ENCODE measurements at regions not wholly inside any gene's neighbourhood (a gene's known extent, or its start where the extent isn't known, plus 50 kb on each side); places are given as distances from the start of the nearest gene placed in this dataset.

DNA sequence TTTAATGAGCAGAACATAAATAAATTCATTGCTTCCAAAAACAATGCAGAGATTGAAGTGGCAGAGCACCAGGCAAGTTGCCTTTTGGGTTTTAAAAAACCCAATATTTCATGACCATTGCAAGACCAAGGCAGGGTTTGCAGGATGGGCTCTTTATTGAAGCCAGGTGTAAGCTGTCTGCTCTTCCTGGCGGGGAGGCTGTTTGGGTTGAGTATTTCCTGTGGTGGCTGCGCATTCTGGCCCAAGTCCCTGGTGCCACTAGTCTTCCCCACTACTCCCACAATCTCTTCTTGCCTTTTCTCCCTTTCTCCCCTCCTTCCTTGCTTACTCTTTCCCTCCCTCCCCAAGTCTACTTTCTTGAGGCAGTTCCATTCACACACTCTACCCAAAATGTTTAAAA lies 116.4 kb downstream of the AKAP11 start:
- H3K27ac ChIP-seq (replicated peaks) = no peak overlapping the region
- TF ChIP-seq GABPA (IDR thresholded peaks at IDR 0.05; ENCODE audit: low read depth) = no peak
- no peak for TF ChIP-seq REST (IDR thresholded peaks at IDR 0.05; ENCODE audit: insufficient replicate concordance, low read depth)
- no peak for TF ChIP-seq SPI1 (IDR thresholded peaks at IDR 0.05; ENCODE audit: borderline replicate concordance, low read depth)
- TF ChIP-seq, protein P1, sequence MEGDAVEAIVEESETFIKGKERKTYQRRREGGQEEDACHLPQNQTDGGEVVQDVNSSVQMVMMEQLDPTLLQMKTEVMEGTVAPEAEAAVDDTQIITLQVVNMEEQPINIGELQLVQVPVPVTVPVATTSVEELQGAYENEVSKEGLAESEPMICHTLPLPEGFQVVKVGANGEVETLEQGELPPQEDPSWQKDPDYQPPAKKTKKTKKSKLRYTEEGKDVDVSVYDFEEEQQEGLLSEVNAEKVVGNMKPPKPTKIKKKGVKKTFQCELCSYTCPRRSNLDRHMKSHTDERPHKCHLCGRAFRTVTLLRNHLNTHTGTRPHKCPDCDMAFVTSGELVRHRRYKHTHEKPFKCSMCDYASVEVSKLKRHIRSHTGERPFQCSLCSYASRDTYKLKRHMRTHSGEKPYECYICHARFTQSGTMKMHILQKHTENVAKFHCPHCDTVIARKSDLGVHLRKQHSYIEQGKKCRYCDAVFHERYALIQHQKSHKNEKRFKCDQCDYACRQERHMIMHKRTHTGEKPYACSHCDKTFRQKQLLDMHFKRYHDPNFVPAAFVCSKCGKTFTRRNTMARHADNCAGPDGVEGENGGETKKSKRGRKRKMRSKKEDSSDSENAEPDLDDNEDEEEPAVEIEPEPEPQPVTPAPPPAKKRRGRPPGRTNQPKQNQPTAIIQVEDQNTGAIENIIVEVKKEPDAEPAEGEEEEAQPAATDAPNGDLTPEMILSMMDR (IDR thresholded peaks at IDR 0.05; ENCODE audit: insufficient read depth, low read length) = no peak
- no peak for TF ChIP-seq POLR2AphosphoS5 (IDR thresholded peaks at IDR 0.05; ENCODE audit: low read depth)
- H3K27me3 ChIP-seq (ENCODE audit: insufficient read depth, poor library complexity, severe bottlenecking) = no peaks in the 10 kb centered on the region
- H3K4me3 ChIP-seq (replicated peaks; ENCODE audit: insufficient read depth, low read length) = no peak overlapping the region
- DNase-seq (ENCODE audit: low read depth in 1 of 2, low spot score in 1 of 2) = no peak

GRCh38 chr13:42389041-42389440 lies 117.1 kb downstream of the AKAP11 start:
- Histone ChIP-seq H3K27ac (replicated peaks) (no peak overlapping the region), H3K27me3 (ENCODE audit: insufficient read depth, poor library complexity, severe bottlenecking) (no peaks in the 10 kb centered on the region), H3K4me3 (replicated peaks; ENCODE audit: insufficient read depth, low read length) (no peak overlapping the region)
- TF ChIP-seq REST (IDR thresholded peaks at IDR 0.05; ENCODE audit: insufficient replicate concordance, low read depth) (no peak), GABPA (IDR thresholded peaks at IDR 0.05; ENCODE audit: low read depth) (no peak), SPI1 (IDR thresholded peaks at IDR 0.05; ENCODE audit: borderline replicate concordance, low read depth) (no peak)
- TF ChIP-seq, protein P1 (IDR thresholded peaks at IDR 0.05; ENCODE audit: insufficient read depth, low read length) = no peak
- DNase-seq (ENCODE audit: low read depth in 1 of 2, low spot score in 1 of 2) = no peak

- no peak for TF ChIP-seq REST (IDR thresholded peaks at IDR 0.05; ENCODE audit: insufficient replicate concordance, low read depth)
- no peak for TF ChIP-seq POLR2AphosphoS5 (IDR thresholded peaks at IDR 0.05; ENCODE audit: low read depth)
- TF ChIP-seq SPI1 (IDR thresholded peaks at IDR 0.05; ENCODE audit: borderline replicate concordance, low read depth) = no peak
- no peak for TF ChIP-seq GABPA (IDR thresholded peaks at IDR 0.05; ENCODE audit: low read depth)
- TF ChIP-seq, protein P1 (IDR thresholded peaks at IDR 0.05; ENCODE audit: insufficient read depth, low read length) = no peak
- no peak overlapping the region for H3K27ac ChIP-seq (replicated peaks)
- peaks cover 2% of the 10 kb centered on the region for H3K27me3 ChIP-seq (ENCODE audit: insufficient read depth, poor library complexity, severe bottlenecking)
- DNase-seq (ENCODE audit: low read depth in 1 of 2, low spot score in 1 of 2) = no peak
- no peak overlapping the region for H3K4me3 ChIP-seq (replicated peaks; ENCODE audit: insufficient read depth, low read length)
Observed at GRCh38 chr13:42392180-42392579, 120.2 kb downstream of the AKAP11 start.

Measured in HL-60 (cell line).